ENCODE measurements at regions not wholly inside any gene's neighbourhood (a gene's known extent, or its start where the extent isn't known, plus 50 kb on each side); places are given as distances from the start of the nearest gene placed in this dataset.

DNA sequence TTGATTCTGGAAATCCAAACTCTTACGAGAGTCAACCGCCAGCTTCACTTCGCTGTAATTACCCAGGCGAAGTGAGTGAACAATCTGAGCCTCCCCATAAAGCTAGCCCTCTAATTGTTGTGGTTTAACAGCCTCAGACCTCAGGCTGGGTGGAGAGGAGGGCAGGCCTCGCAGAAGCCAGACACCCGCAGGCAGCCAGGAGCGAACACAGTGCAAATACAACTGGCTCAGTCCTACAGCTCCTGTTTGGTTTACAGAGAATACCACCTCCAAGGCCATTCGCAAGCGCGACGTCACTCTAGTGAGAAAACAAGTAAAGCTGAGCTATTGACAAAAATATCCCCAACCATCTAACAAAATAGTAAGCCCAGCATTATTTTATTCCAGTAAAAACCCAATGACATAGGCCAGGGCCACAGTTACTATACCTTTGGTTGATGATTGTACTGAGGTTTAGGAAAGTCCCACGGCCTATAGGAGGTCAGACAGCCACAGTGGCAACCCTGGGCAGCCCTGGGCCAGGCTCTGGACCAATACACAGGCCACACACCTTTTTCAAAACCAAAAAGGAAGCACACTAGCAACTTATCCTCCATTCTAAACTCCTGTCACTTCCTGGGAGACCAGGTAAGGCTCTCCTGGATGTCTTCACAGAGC is 163.3 kb downstream of the ETS2 start:
- TF ChIP-seq, protein P1, sequence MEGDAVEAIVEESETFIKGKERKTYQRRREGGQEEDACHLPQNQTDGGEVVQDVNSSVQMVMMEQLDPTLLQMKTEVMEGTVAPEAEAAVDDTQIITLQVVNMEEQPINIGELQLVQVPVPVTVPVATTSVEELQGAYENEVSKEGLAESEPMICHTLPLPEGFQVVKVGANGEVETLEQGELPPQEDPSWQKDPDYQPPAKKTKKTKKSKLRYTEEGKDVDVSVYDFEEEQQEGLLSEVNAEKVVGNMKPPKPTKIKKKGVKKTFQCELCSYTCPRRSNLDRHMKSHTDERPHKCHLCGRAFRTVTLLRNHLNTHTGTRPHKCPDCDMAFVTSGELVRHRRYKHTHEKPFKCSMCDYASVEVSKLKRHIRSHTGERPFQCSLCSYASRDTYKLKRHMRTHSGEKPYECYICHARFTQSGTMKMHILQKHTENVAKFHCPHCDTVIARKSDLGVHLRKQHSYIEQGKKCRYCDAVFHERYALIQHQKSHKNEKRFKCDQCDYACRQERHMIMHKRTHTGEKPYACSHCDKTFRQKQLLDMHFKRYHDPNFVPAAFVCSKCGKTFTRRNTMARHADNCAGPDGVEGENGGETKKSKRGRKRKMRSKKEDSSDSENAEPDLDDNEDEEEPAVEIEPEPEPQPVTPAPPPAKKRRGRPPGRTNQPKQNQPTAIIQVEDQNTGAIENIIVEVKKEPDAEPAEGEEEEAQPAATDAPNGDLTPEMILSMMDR (IDR thresholded peaks at IDR 0.05): no peak
- no peak for TF ChIP-seq POLR2A (IDR thresholded peaks at IDR 0.05)

Measured in body of pancreas (tissue), 4 donors.